Natural killer cell (primary cell): ENCODE measurements at regions not wholly inside any gene's neighbourhood (a gene's known extent, or its start where the extent isn't known, plus 50 kb on each side); places are given as distances from the start of the nearest gene placed in this dataset.

ENCODE experiments used
- ATAC-seq, 3 donors: fragments of 150-1000 bp in 2 of 3; fragments of 200-7000 bp in 1 of 3; cut with Tn5 transposase; 1 replicate in 1 of 3; 2 replicates in 2 of 3; pipeline ENCODE4 v1.10.0; 2021; ENCODE audit warnings: mild to moderate bottlenecking in 2 of 3, moderate library complexity in 2 of 3
- DNase-seq, 2 donors: peaks; one replicate each; pipeline versions ENCODE4 v3.0.0 to v3.0.0-alpha.2; 2013 to 2021; ENCODE audit warnings: mixed read lengths in 1 of 2
- H3K27ac ChIP-seq: one replicate; pipeline ENCODE4 v1.5.1; 2013; ENCODE audit warnings: mild to moderate bottlenecking, low read length
- H3K27me3 ChIP-seq: one replicate; pipeline ENCODE4 v1.6.1; 2013; ENCODE audit warnings: low read length; ENCODE audit not compliant: control insufficient read depth, insufficient read depth
- H3K36me3 ChIP-seq: one replicate; pipeline ENCODE4 v1.6.1; 2013; ENCODE audit warnings: low read length; ENCODE audit not compliant: control insufficient read depth, insufficient read depth
- H3K4me1 ChIP-seq: one replicate; pipeline ENCODE4 v1.6.1; 2013; ENCODE audit warnings: low read length; ENCODE audit not compliant: control insufficient read depth, insufficient read depth
- H3K4me3 ChIP-seq: one replicate; pipeline ENCODE4 v1.5.1; 2013; ENCODE audit warnings: low read length
- H3K9me3 ChIP-seq: one replicate; pipeline ENCODE4 v1.6.1; 2013; ENCODE audit warnings: low read length; ENCODE audit not compliant: control insufficient read depth, insufficient read depth
- H3K27ac Mint-ChIP-seq, 2 donors: one replicate each; pipeline ENCODE4 v1.8.0; 2022; ENCODE audit warnings: mild to moderate bottlenecking in 2 of 2, mixed read lengths in 2 of 2, moderate library complexity in 1 of 2
- H3K27me3 Mint-ChIP-seq, 2 donors: one replicate each; pipeline ENCODE4 v1.8.0; 2022; ENCODE audit warnings: low read depth in 2 of 2, mixed read lengths in 2 of 2
- H3K36me3 Mint-ChIP-seq: one replicate; pipeline ENCODE4 v1.8.0; 2022; ENCODE audit warnings: mixed read lengths
- H3K4me1 Mint-ChIP-seq, 2 donors: one replicate each; pipeline ENCODE4 v1.8.0; 2022; ENCODE audit warnings: mixed read lengths in 2 of 2
- H3K4me3 Mint-ChIP-seq: one replicate; pipeline ENCODE4 v1.8.0; 2022; ENCODE audit warnings: mild to moderate bottlenecking, moderate library complexity, mixed read lengths
- H3K9me3 Mint-ChIP-seq, 2 donors: one replicate each; pipeline ENCODE4 v1.8.0; 2022; ENCODE audit warnings: mixed read lengths in 2 of 2
- WGBS: methylation state at CpG from one replicate; pipeline ENCODE4 v1.1.7; 2013; ENCODE audit warnings: missing lambda C conversion rate; ENCODE audit not compliant: insufficient coverage; 5-methylcytosine and 5-hydroxymethylcytosine counted together
- intact Hi-C: fragments of 100-400 bp; cut with micrococcal nuclease; formaldehyde crosslinking; loops from one replicate; pipeline ENCODE4 v1.14.2; 2022
- TF ChIP-seq, protein P1 (sequence below): fragments of 200-600 bp; IDR thresholded peaks from one replicate; pipeline ENCODE4 v1.8.0; 2022; ENCODE audit warnings: antibody characterized with exemption

DNA sequence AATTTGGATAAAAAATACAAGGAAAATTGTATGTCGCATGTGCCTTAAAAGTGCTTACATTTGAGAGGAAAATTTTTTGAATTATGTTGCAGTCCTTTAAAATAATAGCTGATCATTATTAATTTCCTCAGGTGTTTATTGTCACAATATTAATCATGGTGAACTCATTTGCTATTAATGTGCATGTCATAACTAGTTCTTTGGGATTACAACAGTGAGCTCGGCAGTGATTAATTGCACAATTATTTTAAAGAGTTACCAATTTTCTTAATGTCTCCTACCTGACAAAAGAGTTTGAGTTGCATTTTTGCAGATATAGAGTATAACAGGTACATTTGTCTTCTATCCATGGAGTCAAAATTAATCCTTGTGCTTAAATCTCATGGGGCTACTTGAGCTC, 854.3 kb downstream of the BRINP3 start:
- Mint-ChIP-seq H3K36me3 (peaks cover 8% of the 10 kb centered on the region), H3K27ac (no peak overlapping the region), H3K27me3 (no peaks in the 10 kb centered on the region), H3K9me3 (peaks cover 14 to 29% of the 10 kb centered on the region in 2 donors), H3K4me3 (no peak overlapping the region), H3K4me1 (no peaks in the 10 kb centered on the region)
- Histone ChIP-seq H3K9me3 (peaks cover 2% of the 10 kb centered on the region), H3K4me1 (no peaks in the 10 kb centered on the region), H3K27ac (no peak overlapping the region), H3K36me3 (no peaks in the 10 kb centered on the region), H3K27me3 (no peaks in the 10 kb centered on the region), H3K4me3 (no peak overlapping the region)
- ATAC-seq (no peak), DNase-seq (no peak)
- intact Hi-C loops, result no loop called here
- WGBS, result no CpG with 5 or more reads among the region's 2 CpGs
- TF ChIP-seq, protein P1, sequence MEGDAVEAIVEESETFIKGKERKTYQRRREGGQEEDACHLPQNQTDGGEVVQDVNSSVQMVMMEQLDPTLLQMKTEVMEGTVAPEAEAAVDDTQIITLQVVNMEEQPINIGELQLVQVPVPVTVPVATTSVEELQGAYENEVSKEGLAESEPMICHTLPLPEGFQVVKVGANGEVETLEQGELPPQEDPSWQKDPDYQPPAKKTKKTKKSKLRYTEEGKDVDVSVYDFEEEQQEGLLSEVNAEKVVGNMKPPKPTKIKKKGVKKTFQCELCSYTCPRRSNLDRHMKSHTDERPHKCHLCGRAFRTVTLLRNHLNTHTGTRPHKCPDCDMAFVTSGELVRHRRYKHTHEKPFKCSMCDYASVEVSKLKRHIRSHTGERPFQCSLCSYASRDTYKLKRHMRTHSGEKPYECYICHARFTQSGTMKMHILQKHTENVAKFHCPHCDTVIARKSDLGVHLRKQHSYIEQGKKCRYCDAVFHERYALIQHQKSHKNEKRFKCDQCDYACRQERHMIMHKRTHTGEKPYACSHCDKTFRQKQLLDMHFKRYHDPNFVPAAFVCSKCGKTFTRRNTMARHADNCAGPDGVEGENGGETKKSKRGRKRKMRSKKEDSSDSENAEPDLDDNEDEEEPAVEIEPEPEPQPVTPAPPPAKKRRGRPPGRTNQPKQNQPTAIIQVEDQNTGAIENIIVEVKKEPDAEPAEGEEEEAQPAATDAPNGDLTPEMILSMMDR, result no peak

- Mint-ChIP-seq H3K4me1 (no peaks in the 10 kb centered on the region), H3K27me3 (no peaks in the 10 kb centered on the region), H3K9me3 (peaks cover 7 to 23% of the 10 kb centered on the region in 2 donors), H3K4me3 (no peak overlapping the region), H3K36me3 (peaks cover 8% of the 10 kb centered on the region), H3K27ac (no peak overlapping the region)
- intact Hi-C loops, result no loop called here
- H3K4me3 ChIP-seq, result no peak overlapping the region
- no peak overlapping the region for H3K27ac ChIP-seq
- DNase-seq (no peak), ATAC-seq (no peak)
- H3K36me3 ChIP-seq, result no peaks in the 10 kb centered on the region
- WGBS, result 42% methylated on average over 1 of the region's 2 CpGs
- H3K4me1 ChIP-seq, result no peaks in the 10 kb centered on the region
- H3K9me3 ChIP-seq, result no peaks in the 10 kb centered on the region
- H3K27me3 ChIP-seq, result no peaks in the 10 kb centered on the region
- TF ChIP-seq, protein P1, result no peak
These were observed 850.2 kb downstream of the BRINP3 start for GRCh38 chr1:189627427-189627826.

GRCh38 chr1:189628857-189629256, 848.8 kb downstream of the BRINP3 start:
- Mint-ChIP-seq H3K36me3 (peaks cover 8% of the 10 kb centered on the region), H3K9me3 (peaks cover 3 to 20% of the 10 kb centered on the region in 2 donors), H3K4me3 (no peak overlapping the region), H3K4me1 (no peaks in the 10 kb centered on the region), H3K27me3 (no peaks in the 10 kb centered on the region), H3K27ac (no peak overlapping the region)
- intact Hi-C loops, result no loop called here
- H3K27me3 ChIP-seq, result no peaks in the 10 kb centered on the region
- no peak overlapping the region for H3K4me3 ChIP-seq
- no peaks in the 10 kb centered on the region for H3K4me1 ChIP-seq
- TF ChIP-seq, protein P1, result no peak
- WGBS, result 38% methylated on average over 3 of the region's 3 CpGs
- H3K27ac ChIP-seq, result no peak overlapping the region
- H3K36me3 ChIP-seq, result no peaks in the 10 kb centered on the region
- DNase-seq (no peak), ATAC-seq (no peak)
- H3K9me3 ChIP-seq, result no peaks in the 10 kb centered on the region

GRCh38 chr1:189633658-189634057, 844.0 kb downstream of the BRINP3 start:
- Mint-ChIP-seq H3K27ac (no peak overlapping the region), H3K4me1 (no peaks in the 10 kb centered on the region), H3K4me3 (no peak overlapping the region), H3K36me3 (no peaks in the 10 kb centered on the region), H3K27me3 (no peaks in the 10 kb centered on the region), H3K9me3 (peaks cover under 1 to 8% of the 10 kb centered on the region in 2 donors)
- no peak overlapping the region for H3K27ac ChIP-seq
- WGBS, result 94% methylated on average over 2 of the region's 2 CpGs
- H3K27me3 ChIP-seq, result no peaks in the 10 kb centered on the region
- no peaks in the 10 kb centered on the region for H3K4me1 ChIP-seq
- peaks cover 3% of the 10 kb centered on the region for H3K9me3 ChIP-seq
- no peak for ATAC-seq
- no peak for DNase-seq
- H3K36me3 ChIP-seq, result no peaks in the 10 kb centered on the region
- intact Hi-C loops, result no loop called here
- H3K4me3 ChIP-seq, result no peak overlapping the region
- TF ChIP-seq, protein P1, result no peak
